ENCODE measurements at regions not wholly inside any gene's neighbourhood (a gene's known extent, or its start where the extent isn't known, plus 50 kb on each side); places are given as distances from the start of the nearest gene placed in this dataset.
A peak's percentile ranks its signal among the peaks of the same experiment; 100 is the strongest.

DNA sequence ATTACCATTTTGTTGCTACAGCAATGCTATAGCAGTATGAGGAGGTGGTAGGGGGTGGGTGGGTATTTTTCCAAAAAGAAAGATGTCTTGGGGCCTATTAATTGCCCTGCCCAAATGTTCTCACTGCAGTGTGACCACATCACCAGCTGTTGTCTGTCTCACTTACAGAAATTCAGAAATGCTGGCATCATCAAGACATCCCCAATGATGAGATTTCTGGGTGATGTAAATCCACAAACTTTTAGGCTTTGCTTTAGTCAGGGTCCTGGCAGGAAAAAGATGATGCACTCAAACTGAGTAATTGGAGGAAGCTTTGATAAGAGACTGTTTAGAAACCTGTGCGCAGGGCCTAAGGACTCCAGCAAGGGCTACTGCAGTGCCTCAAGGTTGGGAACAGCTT is 56.2 kb upstream of the OPN4 start:
- TF ChIP-seq, protein P1, sequence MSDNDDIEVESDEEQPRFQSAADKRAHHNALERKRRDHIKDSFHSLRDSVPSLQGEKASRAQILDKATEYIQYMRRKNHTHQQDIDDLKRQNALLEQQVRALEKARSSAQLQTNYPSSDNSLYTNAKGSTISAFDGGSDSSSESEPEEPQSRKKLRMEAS (IDR thresholded peaks at IDR 0.05) = no peak
- TF ChIP-seq TCF12 (IDR thresholded peaks at IDR 0.05; ENCODE audit: low read depth) (no peak), ZBTB7A (IDR thresholded peaks at IDR 0.05; ENCODE audit: low read depth) (no peak), CEBPB (IDR thresholded peaks at IDR 0.05) (no peak), TEAD4 (IDR thresholded peaks at IDR 0.05) (no peak), NFIC (IDR thresholded peaks at IDR 0.05) (no peak), EGR1 (IDR thresholded peaks at IDR 0.05) (no peak), CREB1 (IDR thresholded peaks at IDR 0.05; ENCODE audit: low read depth) (no peak), YY1 (IDR thresholded peaks at IDR 0.05; ENCODE audit: low read depth) (no peak), RAD21 (IDR thresholded peaks at IDR 0.05; ENCODE audit: low read depth) (no peak), FOXM1 (IDR thresholded peaks at IDR 0.05; ENCODE audit: borderline replicate concordance, low read depth) (no peak), TAF1 (IDR thresholded peaks at IDR 0.05; ENCODE audit: low read depth) (no peak), EP300 (IDR thresholded peaks at IDR 0.05; ENCODE audit: borderline replicate concordance) (no peak)
- TF ChIP-seq, protein P2, sequence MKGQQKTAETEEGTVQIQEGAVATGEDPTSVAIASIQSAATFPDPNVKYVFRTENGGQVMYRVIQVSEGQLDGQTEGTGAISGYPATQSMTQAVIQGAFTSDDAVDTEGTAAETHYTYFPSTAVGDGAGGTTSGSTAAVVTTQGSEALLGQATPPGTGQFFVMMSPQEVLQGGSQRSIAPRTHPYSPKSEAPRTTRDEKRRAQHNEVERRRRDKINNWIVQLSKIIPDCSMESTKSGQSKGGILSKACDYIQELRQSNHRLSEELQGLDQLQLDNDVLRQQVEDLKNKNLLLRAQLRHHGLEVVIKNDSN (IDR thresholded peaks at IDR 0.05) = no peak
- TF ChIP-seq, protein P3, sequence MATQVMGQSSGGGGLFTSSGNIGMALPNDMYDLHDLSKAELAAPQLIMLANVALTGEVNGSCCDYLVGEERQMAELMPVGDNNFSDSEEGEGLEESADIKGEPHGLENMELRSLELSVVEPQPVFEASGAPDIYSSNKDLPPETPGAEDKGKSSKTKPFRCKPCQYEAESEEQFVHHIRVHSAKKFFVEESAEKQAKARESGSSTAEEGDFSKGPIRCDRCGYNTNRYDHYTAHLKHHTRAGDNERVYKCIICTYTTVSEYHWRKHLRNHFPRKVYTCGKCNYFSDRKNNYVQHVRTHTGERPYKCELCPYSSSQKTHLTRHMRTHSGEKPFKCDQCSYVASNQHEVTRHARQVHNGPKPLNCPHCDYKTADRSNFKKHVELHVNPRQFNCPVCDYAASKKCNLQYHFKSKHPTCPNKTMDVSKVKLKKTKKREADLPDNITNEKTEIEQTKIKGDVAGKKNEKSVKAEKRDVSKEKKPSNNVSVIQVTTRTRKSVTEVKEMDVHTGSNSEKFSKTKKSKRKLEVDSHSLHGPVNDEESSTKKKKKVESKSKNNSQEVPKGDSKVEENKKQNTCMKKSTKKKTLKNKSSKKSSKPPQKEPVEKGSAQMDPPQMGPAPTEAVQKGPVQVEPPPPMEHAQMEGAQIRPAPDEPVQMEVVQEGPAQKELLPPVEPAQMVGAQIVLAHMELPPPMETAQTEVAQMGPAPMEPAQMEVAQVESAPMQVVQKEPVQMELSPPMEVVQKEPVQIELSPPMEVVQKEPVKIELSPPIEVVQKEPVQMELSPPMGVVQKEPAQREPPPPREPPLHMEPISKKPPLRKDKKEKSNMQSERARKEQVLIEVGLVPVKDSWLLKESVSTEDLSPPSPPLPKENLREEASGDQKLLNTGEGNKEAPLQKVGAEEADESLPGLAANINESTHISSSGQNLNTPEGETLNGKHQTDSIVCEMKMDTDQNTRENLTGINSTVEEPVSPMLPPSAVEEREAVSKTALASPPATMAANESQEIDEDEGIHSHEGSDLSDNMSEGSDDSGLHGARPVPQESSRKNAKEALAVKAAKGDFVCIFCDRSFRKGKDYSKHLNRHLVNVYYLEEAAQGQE (IDR thresholded peaks at IDR 0.05; ENCODE audit: low read depth) = no peak

DNA sequence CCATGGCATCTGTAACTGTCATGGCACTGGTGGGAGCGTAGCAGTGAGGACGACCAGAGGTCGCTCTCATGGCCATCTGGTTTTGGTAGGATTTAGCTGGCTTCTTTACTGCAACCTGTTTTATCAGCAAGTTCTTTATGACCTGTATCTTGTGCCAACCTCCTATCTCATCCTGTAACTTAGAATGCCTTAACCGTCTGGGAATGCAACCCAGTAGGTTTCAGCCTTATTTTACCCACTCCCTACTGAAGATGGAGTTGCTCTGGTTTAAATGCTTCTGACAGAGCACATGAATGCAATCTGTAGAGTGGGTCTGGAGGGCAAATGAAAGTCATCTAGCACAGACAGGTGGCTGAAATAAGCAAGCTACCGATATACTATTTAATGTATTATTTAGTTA is 55.3 kb upstream of the OPN4 start:
- TF ChIP-seq TEAD4 (IDR thresholded peaks at IDR 0.05) (no peak), TAF1 (IDR thresholded peaks at IDR 0.05; ENCODE audit: low read depth) (no peak), CREB1 (IDR thresholded peaks at IDR 0.05; ENCODE audit: low read depth) (no peak), EP300 (IDR thresholded peaks at IDR 0.05; ENCODE audit: borderline replicate concordance) (no peak), CEBPB (IDR thresholded peaks at IDR 0.05) (no peak), TCF12 (IDR thresholded peaks at IDR 0.05; ENCODE audit: low read depth) (no peak), EGR1 (IDR thresholded peaks at IDR 0.05) (no peak), YY1 (IDR thresholded peaks at IDR 0.05; ENCODE audit: low read depth) (no peak), FOXM1 (IDR thresholded peaks at IDR 0.05; ENCODE audit: borderline replicate concordance, low read depth) (no peak), RAD21 (IDR thresholded peaks at IDR 0.05; ENCODE audit: low read depth) (no peak), ZBTB7A (IDR thresholded peaks at IDR 0.05; ENCODE audit: low read depth) (no peak)
- TF ChIP-seq, protein P1 (IDR thresholded peaks at IDR 0.05) = no peak
- TF ChIP-seq, protein P3 (IDR thresholded peaks at IDR 0.05; ENCODE audit: low read depth) = no peak
- TF ChIP-seq, protein P2 (IDR thresholded peaks at IDR 0.05) = no peak

DNA sequence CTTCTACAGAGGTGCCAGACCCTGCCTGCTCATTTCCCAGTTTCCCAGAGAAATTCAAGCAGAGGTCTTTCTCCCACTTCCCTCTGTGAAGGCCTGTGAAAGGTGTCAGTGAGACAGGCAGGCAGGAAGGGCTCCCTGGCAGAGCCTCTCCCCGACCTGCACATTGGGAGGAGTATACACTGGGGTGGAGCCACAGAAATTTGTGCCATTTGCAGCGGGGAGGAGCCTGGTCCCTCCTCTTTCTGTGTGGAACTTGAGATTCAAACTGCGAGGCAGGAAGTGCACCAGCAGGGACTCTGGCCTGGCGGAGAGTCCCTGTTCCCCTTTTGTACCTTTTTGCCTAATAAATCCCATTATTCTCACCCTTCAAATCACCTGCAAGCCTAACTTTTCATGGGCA is 54.6 kb upstream of the OPN4 start:
- TF ChIP-seq, protein P1 (IDR thresholded peaks at IDR 0.05) = peak; percentile 32; the same call in 1 of the 2 replicates
- TF ChIP-seq EP300 (IDR thresholded peaks at IDR 0.05; ENCODE audit: borderline replicate concordance) = no peak

DNA sequence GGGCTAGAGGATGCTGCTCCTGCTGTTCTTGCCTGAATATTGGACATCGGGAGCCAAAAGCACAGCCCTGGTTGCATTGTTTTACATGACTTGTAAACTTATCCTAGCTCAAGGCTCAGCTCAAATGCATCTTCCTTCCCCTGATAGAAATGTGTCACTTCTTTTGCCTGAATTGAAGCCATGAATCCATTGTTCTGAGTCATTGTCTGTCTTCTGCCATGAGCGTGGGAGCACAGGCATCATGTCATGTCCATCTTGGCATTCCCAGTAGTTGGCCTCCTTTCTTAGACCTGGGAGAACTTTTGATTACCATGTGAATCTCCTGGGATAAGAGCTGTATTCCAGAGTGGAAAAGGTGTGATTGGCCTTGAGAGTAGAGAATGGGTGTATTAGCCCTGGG is 54.1 kb upstream of the OPN4 start:
- TF ChIP-seq EGR1 (IDR thresholded peaks at IDR 0.05) (no peak), ZBTB7A (IDR thresholded peaks at IDR 0.05; ENCODE audit: low read depth) (no peak), TEAD4 (IDR thresholded peaks at IDR 0.05) (no peak), YY1 (IDR thresholded peaks at IDR 0.05; ENCODE audit: low read depth) (no peak), NFIC (IDR thresholded peaks at IDR 0.05) (no peak)
- TF ChIP-seq, protein P3 (IDR thresholded peaks at IDR 0.05; ENCODE audit: low read depth) = no peak
- TF ChIP-seq, protein P2 (IDR thresholded peaks at IDR 0.05) = no peak
